ENCODE measurements at regions not wholly inside any gene's neighbourhood (a gene's known extent, or its start where the extent isn't known, plus 50 kb on each side); places are given as distances from the start of the nearest gene placed in this dataset.

DNA sequence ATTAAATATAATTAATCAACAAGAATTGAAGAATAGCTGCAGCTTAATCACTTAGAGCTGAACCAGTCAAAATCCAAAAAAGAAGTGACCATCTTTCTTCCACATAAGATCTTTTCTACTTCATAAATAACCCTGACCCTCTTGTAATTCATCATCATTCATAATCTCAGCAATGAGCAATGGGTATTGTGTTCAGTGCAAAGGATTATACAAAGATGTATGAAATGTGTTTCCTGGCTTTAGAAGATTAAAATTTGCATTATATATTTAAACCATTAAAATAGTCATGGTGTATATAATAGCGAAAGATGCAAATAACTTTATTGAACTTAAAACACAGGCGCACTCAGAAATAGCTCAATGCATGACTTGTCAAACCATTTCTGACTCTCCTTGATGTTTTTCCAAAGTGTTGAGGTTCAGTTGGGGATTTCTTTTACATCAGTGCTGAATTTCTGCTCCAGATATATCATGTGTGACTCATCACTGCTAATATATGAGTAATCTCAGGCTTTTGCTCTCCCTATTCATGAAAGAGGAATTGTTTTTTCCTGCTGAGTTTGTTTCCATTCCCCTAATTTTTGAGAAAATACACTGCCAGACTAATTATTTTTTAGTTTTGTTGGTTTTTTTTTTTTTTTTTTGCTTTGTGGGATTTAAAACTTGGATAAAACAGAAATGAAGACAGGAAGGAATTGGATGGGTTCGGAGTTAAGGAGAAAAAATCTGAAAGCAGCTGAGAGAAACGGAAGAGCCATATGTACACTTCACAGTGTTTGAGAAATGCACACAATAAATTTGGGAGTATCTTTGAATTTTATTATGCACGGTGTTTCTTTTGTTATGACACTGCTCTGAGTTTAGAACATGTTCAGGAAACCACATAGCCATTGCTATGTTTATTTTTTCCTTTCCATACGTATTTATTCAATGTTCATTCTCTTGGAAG is 290.1 kb upstream of the PCDH7 start:
- DNase-seq (ENCODE audit: low read depth), result peak; percentile 88

DNA sequence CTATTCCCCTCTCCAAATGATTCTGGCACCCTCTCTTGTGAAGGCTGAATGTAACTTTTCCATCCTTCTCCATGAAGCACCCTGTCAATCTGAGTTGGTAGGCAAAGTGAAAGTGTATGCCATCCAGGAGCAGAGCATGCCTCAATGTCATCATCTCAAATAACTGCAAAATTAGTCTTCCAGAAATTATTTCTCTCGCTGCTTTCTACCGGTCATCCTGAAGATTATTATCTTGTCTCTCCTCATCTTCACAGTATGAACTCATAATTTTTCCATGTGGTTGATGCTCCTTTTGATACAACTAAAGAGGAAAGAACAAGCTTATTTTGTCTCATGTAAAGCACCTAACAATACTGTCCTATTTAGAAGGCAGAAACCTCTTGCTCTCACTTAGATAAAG is 285.5 kb upstream of the PCDH7 start:
- peak; percentile 7 for DNase-seq (ENCODE audit: low read depth)

DNA sequence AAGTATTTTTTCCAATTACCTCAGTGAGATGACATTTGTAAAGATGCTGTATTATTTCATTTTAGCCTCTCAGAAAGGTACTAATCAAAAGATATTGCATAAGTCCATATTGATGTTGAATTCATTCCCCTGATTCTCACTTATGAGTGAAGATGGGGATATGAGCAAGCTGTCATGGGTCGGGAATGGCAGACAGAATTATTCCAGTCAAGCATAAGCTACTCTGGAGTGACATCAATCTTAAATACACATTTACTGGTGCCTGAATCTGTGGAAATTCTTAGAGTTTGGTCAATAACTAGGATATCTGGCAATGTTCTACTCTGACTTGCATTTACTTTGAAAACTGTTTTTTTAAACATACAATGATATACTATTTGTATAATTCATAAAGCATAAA is 283.8 kb upstream of the PCDH7 start:
- no peak for DNase-seq (ENCODE audit: low read depth)

DNA sequence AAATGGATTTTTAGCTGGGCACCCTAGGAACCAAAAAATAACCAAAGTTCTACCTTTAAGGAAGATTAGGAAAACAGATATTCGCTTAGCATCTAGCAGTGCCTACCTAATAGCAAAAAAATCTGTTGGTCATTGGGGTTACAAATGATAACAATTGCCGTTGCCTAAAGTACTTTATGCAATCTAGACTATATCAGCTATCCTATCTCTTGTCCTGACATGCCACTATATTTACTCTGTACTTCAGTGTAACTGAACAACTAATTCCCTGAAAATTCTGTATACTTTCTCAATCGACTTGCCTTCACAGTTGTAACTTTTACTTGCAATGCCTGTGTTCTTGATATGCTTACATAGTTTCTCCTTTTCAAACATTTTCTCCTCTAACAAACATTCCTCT is 282.9 kb upstream of the PCDH7 start:
- DNase-seq (ENCODE audit: low read depth), result no peak

DNA sequence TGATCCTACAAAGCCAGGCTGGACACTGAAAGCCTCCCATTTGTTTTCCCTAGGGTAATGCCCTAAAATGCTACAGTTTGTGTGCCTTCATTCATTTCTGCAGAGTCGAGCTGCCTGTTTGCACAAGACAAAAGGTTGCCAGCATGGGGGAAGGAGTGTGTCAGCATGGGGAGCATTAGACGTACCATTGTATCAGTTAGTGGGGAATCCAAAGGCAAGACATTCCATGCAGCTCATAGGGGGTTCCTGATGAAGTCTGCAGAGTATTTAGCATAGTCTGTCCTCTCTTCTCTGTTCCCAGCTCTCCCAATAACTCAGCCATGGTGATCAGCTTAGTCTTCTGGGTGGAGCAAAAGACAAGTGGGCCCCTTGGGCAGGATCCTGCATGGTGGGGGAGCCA is 276.9 kb upstream of the PCDH7 start:
- no peak for DNase-seq (ENCODE audit: low read depth)

DNA sequence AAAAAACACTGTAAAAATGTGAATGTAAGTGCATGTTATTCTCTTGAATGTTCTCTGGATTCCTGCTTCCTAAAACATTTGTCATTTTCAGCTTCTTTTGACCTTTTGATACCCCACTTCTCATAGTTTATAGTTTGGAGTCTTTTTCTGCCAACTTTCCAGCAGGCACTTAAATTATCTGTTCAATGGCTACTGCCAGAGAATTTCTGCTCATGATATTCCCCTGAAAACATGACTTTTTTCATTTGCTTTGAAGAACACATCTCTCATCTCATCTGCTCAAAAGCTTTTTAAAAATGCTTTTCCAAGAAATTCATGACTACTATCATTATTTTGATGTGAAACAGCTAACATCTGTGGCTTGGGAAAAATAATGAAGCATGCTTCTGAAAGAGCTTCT is 269.7 kb upstream of the PCDH7 start:
- no peak for DNase-seq (ENCODE audit: low read depth)

DNA sequence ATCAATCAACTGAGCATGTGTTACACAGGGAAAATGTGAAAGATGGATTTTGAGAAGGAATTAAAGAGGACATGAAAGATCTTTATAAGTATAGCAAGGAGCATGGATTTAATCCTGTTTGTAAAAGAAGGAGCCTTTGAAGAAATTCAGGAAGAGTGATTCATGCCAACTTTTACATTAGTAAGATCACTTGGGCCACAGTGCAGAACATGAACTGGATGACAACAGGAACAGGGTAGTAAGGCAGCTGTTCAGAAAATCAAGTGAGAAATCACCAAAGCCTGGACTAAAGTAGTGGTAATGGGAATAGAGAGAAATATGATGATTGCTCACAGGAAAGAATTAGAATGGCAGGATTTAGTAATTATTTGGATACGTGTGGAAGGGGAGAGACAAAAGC is 265.7 kb upstream of the PCDH7 start:
- DNase-seq (ENCODE audit: low read depth), result peak; percentile 3

DNA sequence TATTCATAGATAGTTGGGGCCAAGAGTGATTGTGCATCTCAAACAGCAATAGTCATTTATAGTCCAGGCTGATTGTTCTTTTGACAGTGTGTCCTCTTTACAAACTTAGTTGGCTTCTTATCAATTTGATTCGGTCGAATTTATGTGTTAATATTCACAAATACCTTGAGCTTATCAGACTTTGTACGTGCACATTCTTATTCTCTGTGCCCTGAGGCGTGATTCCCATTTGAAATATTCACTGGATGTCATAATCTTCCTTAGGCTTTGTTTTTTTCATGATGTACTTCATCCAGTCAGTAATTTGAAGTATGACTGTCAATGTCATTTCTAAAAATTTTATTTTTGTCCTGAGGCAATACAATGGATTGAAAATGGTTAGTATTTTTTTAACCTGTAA is 263.5 kb upstream of the PCDH7 start:
- DNase-seq (ENCODE audit: low read depth), result no peak

DNA sequence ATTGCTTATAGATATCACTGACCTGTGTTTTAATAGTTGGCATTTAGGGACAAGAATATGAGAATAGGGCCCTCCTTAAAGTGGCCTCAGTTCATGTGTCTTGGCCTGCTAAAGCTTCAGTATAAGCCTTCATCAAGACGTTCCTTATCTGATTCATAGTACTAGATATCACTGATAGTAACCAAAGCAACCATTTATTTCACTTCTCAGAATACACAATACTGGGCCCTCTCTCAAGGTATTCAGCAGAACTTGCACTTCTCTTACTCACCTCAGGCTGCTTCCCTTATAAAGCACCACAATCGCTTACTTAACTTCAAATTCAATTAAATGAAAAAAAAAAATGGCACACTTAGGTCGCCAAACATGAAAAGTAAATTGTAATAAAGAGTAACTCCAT is 259.4 kb upstream of the PCDH7 start:
- no peak for DNase-seq (ENCODE audit: low read depth)

DNA sequence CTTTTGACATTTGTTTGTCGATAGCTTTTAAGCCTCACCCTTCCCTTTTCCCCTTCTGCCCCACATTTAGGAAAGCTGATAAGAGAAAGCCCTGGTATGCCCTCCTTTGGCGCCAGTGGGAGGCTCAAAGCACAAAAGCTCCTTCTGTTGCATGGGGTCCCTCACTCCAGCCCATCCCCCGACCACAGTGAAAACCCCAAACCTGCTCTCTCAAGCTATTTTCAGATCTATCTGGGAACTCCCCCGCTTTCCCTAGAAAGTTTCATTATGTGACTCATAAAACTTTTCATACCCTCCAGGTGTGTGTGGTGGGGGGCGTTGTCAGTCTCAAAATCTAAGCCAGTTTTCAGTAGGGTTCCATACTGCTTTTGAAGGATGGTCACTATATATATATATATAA is 259.0 kb upstream of the PCDH7 start:
- no peak for DNase-seq (ENCODE audit: low read depth)

DNA sequence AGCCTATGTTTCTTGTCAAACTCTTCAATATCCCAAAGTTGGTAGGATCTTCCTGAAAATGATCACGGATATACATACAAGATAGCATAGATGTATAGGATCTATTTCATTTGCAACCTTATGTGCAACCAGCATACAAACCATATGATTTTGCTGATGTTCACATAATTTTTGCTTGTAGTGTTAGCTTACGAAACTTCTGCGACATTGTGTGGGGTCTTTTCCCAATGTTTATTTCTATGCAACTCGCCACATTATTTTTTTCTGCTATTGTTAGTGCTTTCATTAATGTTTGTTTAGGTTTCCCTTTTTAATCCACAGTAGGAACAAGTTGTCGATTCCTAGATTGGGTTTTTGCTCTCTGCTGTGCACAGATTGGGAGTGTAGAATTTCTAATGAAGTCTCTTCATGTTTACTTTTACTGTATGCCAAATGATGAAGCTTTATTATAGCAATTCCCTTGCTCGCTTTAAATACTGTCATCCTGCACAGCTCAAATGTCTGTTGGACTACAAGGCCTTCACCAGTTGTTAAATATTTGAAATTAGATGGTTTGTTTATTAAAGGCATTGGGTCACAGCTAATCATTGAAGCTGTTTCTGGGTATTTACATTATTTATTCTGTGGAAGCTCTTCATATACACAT is 257.6 kb upstream of the PCDH7 start:
- no peak for DNase-seq (ENCODE audit: low read depth)

DNA sequence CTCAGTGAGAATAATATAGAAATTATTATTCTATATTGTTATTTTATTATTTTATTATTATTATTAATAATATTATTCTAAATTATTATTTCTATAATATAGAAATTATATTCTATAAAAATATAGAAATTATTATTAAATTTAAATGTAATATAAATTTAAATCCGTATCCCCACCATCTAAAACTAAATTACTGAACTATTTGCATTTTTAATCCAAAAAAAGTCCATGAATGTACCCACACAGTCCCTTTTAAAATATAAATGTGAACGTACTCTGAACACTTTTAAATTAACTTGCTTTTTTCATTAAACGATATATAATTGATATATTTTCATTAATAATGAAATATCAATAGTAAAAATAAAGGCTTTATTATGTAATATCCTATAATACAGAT is 248.3 kb upstream of the PCDH7 start:
- no peak for DNase-seq (ENCODE audit: low read depth)

DNA sequence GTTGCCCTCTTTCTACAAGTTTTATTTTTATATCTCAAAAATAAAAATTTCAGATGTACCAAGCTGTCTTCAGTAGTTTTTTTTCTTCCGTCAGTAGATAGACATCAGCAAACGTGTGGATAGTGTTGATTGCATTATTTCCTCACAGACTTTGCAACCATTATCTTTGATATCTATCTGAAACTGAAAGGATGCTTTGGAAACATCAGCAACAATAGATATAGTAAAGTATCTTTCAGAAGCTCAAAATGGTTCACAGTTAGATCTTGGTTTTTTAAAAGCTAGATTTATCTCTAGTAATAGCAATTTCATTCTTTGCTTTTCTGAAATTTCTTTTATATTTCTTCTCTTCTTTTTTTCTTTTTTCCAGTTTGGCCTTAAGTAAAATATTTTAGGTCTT is 246.9 kb upstream of the PCDH7 start:
- DNase-seq (ENCODE audit: low read depth), result no peak

DNA sequence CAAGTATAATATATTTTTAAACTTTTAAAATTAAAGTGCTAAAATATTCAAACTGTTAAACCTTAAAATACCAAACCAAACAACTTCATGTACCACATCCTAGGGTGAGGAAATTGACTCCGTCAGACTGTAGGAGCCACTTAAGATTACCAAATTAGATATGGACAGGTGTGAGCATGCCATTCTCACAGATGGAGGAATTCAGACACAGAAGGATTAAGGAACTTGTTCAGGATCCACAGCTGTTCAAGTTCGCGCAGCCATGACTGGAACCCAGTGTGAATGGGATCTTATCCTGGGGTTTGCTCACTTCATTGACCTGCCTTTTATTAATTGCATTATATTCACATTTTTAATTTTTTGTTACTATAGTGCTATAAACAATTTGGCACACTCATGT is 224.9 kb upstream of the PCDH7 start:
- DNase-seq (ENCODE audit: low read depth), result no peak

DNA sequence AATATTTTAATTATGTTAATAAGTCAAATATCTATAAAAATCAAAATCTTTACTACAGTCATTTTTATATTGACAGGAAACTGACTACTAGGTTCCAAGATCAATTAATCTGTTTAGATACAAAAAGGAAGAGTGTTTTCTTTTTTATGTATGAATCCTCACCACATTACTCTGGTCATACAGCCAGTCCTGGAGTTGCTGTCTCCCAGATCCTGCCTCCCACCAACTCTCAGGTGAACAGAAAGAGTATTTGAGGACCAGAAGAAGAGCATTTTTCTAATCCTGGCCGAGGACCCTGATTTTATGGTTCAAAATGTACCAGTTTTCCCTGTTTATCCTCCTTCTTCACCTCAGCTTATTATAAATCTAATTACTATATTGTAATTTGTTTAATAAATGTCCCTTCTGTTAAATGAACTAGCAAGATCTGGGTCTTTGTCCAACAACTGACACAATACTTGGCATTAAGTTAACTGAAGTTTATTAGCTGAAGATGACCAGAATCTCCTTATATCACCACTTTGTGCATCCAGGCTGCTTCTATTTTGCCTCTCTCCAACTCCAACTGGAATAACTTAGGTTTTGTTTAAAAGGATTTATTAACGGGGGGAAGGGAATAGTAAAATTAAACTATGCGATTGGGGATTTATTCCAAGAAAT is 224.4 kb upstream of the PCDH7 start:
- no peak for DNase-seq (ENCODE audit: low read depth)

DNA sequence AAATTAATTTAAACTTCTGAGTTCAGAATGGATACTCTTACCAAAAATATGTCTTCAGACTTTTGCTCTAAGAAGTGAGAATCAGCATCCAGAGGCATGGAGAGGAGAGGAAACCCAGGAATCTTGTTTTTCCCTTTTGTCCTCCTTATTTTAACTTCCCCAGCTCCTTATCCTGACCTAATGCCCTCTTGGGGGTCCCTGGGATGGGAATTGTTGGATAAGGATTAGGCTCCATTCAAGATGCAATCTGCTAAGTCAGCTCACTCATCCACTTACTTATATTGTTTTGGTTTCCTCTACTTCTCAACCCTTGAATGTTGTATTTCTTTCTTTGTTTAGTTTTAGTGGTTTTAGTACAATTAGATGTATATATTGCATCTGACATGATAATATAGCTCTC is 208.4 kb upstream of the PCDH7 start:
- no peak for DNase-seq (ENCODE audit: low read depth)

DNA sequence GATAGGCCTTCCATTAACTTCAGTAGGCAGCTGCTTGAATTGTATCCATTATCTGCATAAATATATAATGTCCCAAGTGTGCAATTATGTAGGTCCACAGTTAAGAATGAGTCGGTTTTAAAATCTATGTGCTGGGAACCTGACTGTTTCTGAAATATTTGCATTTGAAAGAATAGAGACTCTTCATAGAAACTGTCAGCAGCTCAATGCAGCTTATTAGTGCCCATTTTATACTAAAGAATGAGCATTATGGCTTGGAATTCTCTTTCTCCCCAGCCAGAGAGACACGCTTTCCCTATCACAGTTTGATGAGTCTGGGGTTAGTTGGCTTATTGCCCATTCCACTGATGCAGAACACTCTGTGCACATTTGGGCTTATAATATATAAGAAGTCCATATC is 202.0 kb upstream of the PCDH7 start:
- no peak for DNase-seq (ENCODE audit: low read depth)

DNA sequence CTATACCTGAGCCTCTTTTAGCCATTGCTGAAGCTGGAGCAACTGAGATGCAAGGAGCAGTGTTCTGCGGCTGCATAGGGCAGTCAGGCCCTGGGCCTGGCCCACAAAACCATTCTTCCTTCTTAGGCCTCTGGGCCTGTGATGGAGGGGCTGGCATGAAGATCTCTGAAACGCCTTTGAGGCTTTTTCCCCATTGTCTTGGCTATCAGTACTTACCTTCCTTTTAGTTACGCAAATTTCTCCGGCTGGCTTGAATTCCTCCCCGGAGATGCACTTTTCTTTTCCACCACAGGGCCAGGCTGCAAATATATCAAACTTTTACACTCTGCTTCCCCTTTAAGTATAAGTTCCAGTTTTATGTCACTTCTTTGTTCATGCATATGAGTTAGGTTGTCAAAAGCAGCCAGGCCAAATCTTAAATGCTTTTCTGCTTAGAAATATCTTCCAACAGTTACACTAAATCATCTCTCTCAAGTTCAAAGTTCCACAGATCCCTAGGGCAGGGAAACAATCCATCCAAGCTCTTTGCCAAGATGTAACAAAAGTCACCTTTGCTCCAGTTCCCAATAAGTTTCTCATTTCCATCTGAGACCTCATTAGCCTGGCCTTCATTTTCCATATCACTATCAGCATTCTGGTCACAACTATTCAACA is 194.4 kb upstream of the PCDH7 start:
- DNase-seq (ENCODE audit: low read depth), result no peak

DNA sequence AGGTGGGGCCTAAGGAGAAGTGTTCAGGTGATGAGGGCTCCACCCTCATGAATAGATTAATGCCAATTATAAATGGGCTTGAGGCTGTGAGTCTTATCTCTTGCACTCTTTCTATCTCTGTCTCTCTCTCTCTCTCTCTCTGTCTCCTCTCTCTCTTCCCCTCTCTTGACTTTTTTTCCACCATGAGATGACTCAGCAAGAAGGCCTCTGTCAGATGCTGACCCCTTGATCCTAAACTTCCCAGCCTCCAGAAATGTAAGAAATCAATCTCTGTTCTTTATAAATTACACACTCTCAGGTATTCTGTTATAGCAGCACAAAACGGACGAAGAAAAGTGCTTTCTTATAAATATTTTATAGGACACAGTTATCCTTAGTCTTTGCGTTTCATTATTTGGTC is 184.9 kb upstream of the PCDH7 start:
- DNase-seq (ENCODE audit: low read depth), result peak; percentile 38

DNA sequence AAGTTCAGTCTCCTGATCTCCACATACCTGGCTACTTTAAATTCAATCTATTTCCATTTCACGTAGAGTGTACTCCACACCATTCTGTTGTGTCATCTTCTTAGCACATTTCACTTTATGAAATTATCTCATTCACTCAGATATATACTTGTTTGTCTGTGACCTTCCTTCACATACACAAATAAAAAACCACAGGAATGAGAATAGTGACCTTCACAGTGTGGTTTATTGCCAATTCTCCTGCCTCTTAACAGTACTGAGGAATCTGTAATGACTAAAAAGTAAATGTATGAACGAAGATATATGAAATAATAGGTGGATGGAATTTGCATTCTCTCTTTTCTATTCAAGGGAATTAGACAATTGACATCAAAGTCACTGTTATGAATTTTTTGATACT is 183.9 kb upstream of the PCDH7 start:
- peak; percentile 15 for DNase-seq (ENCODE audit: low read depth)

DNA sequence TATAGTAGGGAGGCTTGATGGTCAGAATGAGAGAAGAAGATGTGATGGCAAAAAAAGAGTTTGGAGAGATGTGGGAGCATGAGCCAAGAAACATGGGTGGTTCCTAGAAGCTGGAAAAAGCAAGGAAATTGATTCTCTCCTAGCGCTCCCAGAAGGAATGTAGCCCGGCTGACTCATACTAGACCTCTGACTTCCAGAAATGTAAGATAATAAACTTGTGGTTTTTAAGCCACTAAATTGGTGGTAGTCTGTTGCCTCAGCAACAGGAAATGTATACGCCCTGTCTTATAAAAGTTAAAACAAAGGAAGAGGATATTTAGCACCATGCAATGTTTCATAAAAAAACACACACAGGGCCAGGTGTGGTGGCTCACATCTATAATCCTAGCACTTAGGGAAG is 182.7 kb upstream of the PCDH7 start:
- DNase-seq (ENCODE audit: low read depth), result peak; percentile 94

DNA sequence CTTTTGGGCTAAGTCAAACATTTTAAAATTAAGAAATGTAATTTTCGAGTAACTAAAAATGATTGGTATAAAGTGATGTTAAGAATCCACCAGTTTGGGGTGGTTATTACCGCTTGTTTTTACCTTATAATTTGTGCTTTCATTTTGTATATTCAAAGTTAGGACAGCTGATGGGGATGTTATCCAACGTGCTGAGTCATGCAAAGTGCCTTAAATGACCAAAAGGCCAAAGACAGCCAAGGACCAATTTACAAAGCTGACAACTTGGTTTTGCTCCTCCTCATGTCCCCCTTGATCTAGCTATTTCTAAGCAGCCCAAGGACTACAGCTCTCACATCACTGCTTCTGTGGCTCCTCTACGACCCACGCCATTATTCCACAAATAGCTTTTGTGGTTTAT is 181.4 kb upstream of the PCDH7 start:
- no peak for DNase-seq (ENCODE audit: low read depth)
